ENCODE measurements at regions not wholly inside any gene's neighbourhood (a gene's known extent, or its start where the extent isn't known, plus 50 kb on each side); places are given as distances from the start of the nearest gene placed in this dataset.
A peak's percentile ranks its signal among the peaks of the same experiment; 100 is the strongest.

- DNase-seq, result peak; percentile 85
Measured at GRCh38 chrX:20515841-20516461, 249.2 kb upstream of the RPS6KA3 start.

DNA sequence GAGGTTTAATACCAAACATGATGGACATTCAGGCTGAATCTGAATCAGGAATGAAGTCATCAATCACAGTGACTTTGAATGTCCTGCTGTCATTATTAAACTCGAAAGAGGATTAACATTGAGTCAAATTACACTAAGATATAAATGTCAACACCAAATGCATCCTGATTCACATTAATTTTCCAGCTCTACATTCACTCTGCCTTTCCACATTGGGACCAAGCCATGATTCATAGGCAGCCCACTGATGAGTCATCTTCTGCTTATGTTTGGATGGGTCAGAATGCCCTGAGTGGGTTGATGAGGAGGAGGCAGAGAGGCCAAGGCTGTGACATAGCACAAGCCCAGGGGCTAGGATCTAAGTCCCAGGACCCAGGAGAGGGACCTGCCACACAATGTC, 247.6 kb upstream of the RPS6KA3 start:
- DNase-seq, result peak; percentile 15

DNA sequence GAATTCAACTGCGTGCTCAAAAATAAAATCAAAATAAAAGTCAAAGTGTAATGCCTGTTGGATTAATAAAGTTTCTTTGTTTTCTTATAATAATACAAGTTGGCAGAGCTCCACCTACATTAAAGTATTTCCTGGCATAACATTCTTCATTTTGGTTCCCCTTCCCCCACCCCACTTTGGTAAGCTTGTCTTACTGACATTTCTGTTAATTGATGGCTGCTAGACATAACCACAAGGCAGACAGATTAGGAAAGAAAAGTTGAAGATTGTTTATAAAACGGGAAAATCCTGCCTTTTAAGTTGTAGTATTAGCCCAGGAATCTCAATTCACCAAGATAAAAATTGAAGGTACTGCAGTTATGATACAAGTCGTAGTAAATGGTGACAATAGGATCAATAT, 246.5 kb upstream of the RPS6KA3 start:
- DNase-seq, result no peak

DNA sequence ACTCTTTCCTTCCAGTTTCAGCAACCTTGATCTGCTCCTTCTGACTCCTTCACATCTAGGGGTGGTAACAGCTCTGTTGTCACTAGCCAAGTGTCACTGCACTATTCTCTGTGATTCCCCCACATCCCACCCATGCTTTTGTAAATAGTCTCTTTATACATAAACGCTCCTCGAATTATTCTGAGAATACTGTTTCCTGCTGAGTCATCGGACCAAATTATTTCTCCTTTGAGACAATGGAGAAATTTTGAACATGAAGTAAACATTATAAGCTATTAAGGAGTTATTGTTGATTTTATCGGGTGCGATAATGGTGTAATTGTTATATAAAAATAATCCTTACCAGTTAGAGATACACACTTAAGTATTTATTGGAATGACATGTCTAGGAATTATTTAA, 245.1 kb upstream of the RPS6KA3 start:
- DNase-seq, result no peak

GRCh38 chrX:20507901-20508620, 241.4 kb upstream of the RPS6KA3 start:
- DNase-seq, result no peak

DNA sequence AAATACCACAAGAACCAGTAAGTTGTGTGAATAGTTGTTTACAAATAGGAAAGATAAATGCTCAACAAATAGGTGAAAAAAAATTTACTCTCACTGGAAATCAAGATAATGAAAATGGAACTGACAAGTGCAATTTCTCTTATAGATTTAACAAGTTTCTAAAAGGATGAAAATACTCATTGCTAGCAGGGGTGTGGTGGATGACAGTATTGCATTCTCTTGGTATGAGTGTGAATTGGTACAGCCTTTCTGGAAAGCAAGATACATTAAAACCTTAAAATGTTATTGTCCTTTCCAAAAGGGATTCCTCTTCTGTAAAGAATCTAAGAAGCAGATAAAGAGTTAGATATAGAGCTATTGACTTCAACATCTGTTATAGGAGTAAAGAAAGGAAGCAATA, 240.0 kb upstream of the RPS6KA3 start:
- peak; percentile 39 for DNase-seq

GRCh38 chrX:20500949-20501348, 234.2 kb upstream of the RPS6KA3 start:
- no peak for DNase-seq

DNA sequence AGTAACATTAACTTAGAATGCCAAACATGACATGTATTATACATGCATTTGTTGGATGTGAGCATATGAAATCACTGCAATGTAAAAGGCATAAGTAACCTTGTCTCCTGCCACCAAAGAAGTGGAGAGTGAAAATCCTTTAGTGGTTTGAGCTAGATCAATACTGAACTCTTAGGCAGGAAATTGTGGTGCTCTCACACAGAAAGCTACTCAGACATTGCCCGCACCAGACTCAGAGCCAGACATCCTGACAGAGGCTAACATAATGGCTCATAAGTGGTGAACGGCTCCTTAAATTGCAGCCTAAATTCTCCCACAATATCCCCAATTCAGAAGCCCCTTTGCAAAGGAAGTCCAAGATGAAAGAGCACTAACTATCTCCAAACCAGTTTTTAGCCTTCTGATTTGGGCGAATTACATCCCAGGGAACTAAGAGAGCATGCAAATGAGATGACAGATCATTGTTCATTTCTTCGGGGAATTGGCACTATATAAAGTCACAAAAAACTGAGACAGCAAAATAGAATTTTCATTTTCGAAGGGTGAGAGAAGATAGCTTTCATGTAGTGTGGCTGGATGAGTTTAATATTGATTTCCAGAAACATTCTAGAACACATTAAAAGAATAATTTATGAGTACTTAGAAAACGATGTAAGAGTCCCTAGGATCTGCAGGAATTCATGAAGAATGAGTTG, 233.6 kb upstream of the RPS6KA3 start:
- peak; percentile 66 for DNase-seq

GRCh38 chrX:20499763-20500162, 233.1 kb upstream of the RPS6KA3 start:
- DNase-seq, result no peak

- DNase-seq, result no peak
Measured at GRCh38 chrX:20498851-20499635, 232.3 kb upstream of the RPS6KA3 start.

- no peak for DNase-seq
Measured at GRCh38 chrX:20495575-20495974, 228.9 kb upstream of the RPS6KA3 start.

DNA sequence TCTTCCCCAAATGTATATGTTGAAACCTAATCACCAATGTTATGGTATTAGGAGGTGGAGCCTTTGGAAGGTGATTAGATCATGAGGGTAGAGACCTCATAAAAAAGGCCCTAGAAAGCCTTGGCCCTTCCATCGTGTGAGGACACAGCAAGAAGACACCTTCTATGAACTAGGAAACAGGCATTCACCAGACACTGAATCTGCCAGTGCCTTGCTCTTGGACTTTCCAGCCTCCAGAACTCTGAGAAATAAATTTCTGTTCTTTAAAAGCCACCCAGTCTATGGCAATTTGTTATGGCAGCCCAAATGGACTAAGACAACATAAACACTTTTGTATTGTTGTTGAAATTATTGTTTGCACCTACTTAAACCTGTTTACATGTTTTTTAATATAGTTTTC, 221.8 kb upstream of the RPS6KA3 start:
- no peak for DNase-seq

- no peak for DNase-seq
Measured at GRCh38 chrX:20487227-20487626, 220.5 kb upstream of the RPS6KA3 start.

GRCh38 chrX:20481632-20482031, 214.9 kb upstream of the RPS6KA3 start:
- no peak for DNase-seq

- no peak for DNase-seq
Measured at GRCh38 chrX:20479896-20480295, 213.2 kb upstream of the RPS6KA3 start.

DNA sequence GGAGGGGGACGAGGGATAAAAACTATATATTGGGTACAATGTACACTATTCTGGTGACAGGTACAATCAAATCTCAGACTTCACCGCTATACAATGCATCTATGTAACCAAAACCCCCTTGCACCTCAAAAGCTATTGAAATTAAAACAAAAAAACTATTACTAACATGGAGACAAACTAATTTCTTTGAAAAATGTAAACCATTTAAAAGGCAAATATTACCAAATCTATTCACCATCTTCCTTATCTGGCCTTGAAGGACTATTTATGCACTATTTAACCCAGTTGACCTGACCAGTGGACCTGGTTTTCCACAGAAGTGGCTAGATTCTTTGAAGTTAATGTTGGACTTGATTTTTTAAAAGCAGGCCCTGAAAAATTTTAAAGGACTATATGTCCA, 212.3 kb upstream of the RPS6KA3 start:
- no peak for DNase-seq

- no peak for DNase-seq
Measured at GRCh38 chrX:20477836-20478524, 211.3 kb upstream of the RPS6KA3 start.

GRCh38 chrX:20477219-20477618, 210.5 kb upstream of the RPS6KA3 start:
- DNase-seq, result no peak

- DNase-seq, result no peak
Measured at GRCh38 chrX:20472620-20473258, 206.0 kb upstream of the RPS6KA3 start.

DNA sequence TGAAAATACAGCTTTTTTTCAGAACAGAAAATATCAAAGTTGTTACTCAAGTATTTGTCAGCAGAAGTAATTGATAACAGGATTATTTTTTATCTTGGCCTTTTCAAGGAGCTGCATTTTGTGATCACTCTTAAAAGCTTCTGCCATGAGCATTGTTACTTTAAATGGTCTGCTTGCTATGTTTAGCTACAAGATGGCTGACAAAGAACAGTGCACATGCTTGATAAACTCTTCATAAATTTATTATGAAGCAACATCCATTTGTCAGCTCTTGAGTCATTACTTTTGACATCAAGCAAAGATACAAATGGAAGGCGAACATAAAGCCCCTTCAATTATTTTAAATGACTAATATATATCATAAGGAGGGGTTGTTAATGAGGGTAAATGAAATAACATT, 205.4 kb upstream of the RPS6KA3 start:
- no peak for DNase-seq

DNA sequence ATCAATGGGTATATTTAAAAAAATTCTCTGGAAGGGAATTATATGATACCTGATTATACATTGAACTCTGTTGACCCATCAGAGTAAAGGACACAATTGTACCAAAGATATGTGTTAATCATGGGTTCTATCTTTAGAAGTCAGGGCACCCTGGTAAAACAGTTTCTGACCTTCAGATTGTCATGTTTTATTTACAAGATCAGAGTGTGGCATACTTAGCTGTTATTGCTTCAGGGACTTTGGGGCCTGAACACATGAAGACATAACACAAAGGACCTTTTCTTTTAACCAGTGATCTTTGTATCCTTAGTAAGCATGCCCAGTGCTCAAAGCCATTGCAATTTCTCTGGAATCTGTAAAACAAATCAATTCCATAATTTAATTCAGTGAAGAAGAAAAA, 204.8 kb upstream of the RPS6KA3 start:
- DNase-seq, result no peak
